GM12878 (cell line): ENCODE measurements at regions not wholly inside any gene's neighbourhood (a gene's known extent, or its start where the extent isn't known, plus 50 kb on each side); places are given as distances from the start of the nearest gene placed in this dataset.

Source experiments
- ATAC-seq: fragments of 200-7000 bp; cut with Tn5 transposase; 3 replicates; pipeline ENCODE4 v1.9.1; 2020; ENCODE audit warnings: mild to moderate bottlenecking, moderate library complexity
- BruUV-seq: library from RNA; stranded (reverse); fragments of 400-500 nt; replicated peaks from 2 replicates; lab custom pipeline; 2021; lab: Mats Ljungman, UMichigan
- CTCF ChIA-PET: fragments of 300-600 bp; sonication (Branson Sonifier 250); formaldehyde crosslinking; extraction: SDS; loops from one replicate; lab custom pipeline; 2021; ENCODE audit warnings: inconsistent platforms; lab: Yijun Ruan, JAX
- POLR2A ChIA-PET: fragments of 350-600 bp; formaldehyde crosslinking; extraction: SDS; loops from one replicate; lab custom pipeline; 2021; ENCODE audit warnings: inconsistent platforms; lab: Charles Lee
- RAD21 ChIA-PET: fragments of 300-600 bp; sonication (Branson Sonifier 250); formaldehyde crosslinking; loops from one replicate; lab custom pipeline; 2023; ENCODE audit warnings: antibody characterized with exemption; ENCODE audit not compliant: unreplicated experiment; lab: Charles Lee
- SMC1A ChIA-PET: fragments of 300-600 bp; sonication (Branson Sonifier 250); formaldehyde crosslinking; loops from one replicate; lab custom pipeline; 2023; ENCODE audit not compliant: unreplicated experiment, uncharacterized antibody; lab: Charles Lee
- DNase-seq: peaks from one replicate; pipeline ENCODE4 v3.0.0-alpha.2; 2011; ENCODE audit warnings: low read depth, low spot score
- FAIRE-seq: peaks from 3 replicates; lab custom pipeline; 2011; peaks lifted over from hg19 to GRCh38; lab: Jason Lieb, UNC
- H2AFZ ChIP-seq: 2 replicates; pipeline ENCODE4 v1.6.0; 2011; ENCODE audit warnings: low read depth, low read length, control low read depth; ENCODE audit not compliant: control insufficient read depth
- H3K27ac ChIP-seq: 2 replicates; pipeline ENCODE4 v1.5.1; 2011; ENCODE audit warnings: control low read depth; ENCODE audit not compliant: control insufficient read depth, insufficient read depth
- H3K27me3 ChIP-seq, 2 experiments: replicated peaks in 1 of 2; 2 replicates each; pipeline versions ENCODE4 v1.6.0 to v1.6.1; 2011; ENCODE audit warnings: low read length in 1 of 2; ENCODE audit not compliant: control insufficient read depth in 2 of 2, insufficient read depth in 2 of 2
- H3K36me3 ChIP-seq, 2 experiments: 2 replicates each; pipeline ENCODE4 v1.5.1; 2011; ENCODE audit warnings: low read length in 1 of 2; ENCODE audit not compliant: control insufficient read depth in 2 of 2, insufficient read depth in 2 of 2
- H3K4me1 ChIP-seq: 2 replicates; pipeline ENCODE4 v1.6.1; 2011; ENCODE audit warnings: mild to moderate bottlenecking, low read length, moderate library complexity, mixed read lengths; ENCODE audit not compliant: control insufficient read depth, insufficient read depth
- H3K4me2 ChIP-seq: 2 replicates; pipeline ENCODE4 v1.6.0; 2011; ENCODE audit warnings: control low read depth; ENCODE audit not compliant: control insufficient read depth, insufficient read depth
- H3K4me3 ChIP-seq: fragments of 200-600 bp; sonication (generic); 2 replicates; pipeline ENCODE4 v1.5.1; 2016
- H3K79me2 ChIP-seq: 2 replicates; pipeline ENCODE4 v1.6.0; 2011; ENCODE audit warnings: low read length; ENCODE audit not compliant: control insufficient read depth, insufficient read depth
- H3K9ac ChIP-seq: 2 replicates; pipeline ENCODE4 v1.8.0; 2011; ENCODE audit warnings: low read length, control low read depth, mixed read lengths; ENCODE audit not compliant: control insufficient read depth, insufficient read depth
- H3K9me3 ChIP-seq: replicated peaks from 3 replicates; pipeline ENCODE4 v1.5.1; 2011; ENCODE audit warnings: mild to moderate bottlenecking, low read length; ENCODE audit not compliant: control insufficient read depth, insufficient read depth
- H4K20me1 ChIP-seq: 2 replicates; pipeline ENCODE4 v1.6.0; 2011; ENCODE audit not compliant: control insufficient read depth, insufficient read depth
- HDAC6 ChIP-seq: fragments of 200-600 bp; sonication (generic); IDR thresholded peaks from one replicate; pipeline ENCODE4 v1.8.0; 2017; ENCODE audit warnings: antibody characterized with exemption; ENCODE audit not compliant: unreplicated experiment
- MYB ChIP-seq: fragments of 150-350 bp; IDR thresholded peaks from 2 replicates; pipeline ENCODE4 v1.6.1; 2014; ENCODE audit warnings: mild to moderate bottlenecking, low read depth, low read length, borderline replicate concordance
- MYC ChIP-seq: IDR thresholded peaks from 2 replicates; pipeline ENCODE4 v1.6.1; 2011; ENCODE audit warnings: mild to moderate bottlenecking, low read length, moderate library complexity, inconsistent platforms; ENCODE audit not compliant: insufficient read depth, insufficient replicate concordance, insufficient read length, severe bottlenecking
- NFXL1 ChIP-seq: fragments of 450-650 bp; IDR thresholded peaks from 2 replicates; pipeline ENCODE4 v1.6.1; 2017; ENCODE audit warnings: antibody characterized with exemption, mild to moderate bottlenecking, borderline replicate concordance
- PAX8 ChIP-seq: fragments of 450-650 bp; IDR thresholded peaks from 2 replicates; pipeline ENCODE4 v1.6.1; 2017; ENCODE audit warnings: mild to moderate bottlenecking, moderate library complexity
- RUNX3 ChIP-seq: IDR thresholded peaks from 2 replicates; pipeline ENCODE4 v1.6.1; 2012; ENCODE audit warnings: low read length, inconsistent platforms
- SMAD1 ChIP-seq: fragments of 450-650 bp; IDR thresholded peaks from 2 replicates; pipeline ENCODE4 v1.6.1; 2018; ENCODE audit warnings: mild to moderate bottlenecking, low read depth; ENCODE audit not compliant: partially characterized antibody
- TCF12 ChIP-seq: IDR thresholded peaks from 2 replicates; pipeline ENCODE4 v1.6.1; 2011; ENCODE audit warnings: low read depth, mild to moderate bottlenecking, low read length
- TCF7 ChIP-seq: IDR thresholded peaks from 2 replicates; pipeline ENCODE4 v1.6.1; 2014; ENCODE audit warnings: antibody characterized with exemption, borderline replicate concordance
- WGBS: methylation state at CpG from one replicate; pipeline ENCODE4 v1.1.6; 2016; ENCODE audit warnings: low lambda C conversion rate; ENCODE audit not compliant: insufficient replicate concordance, insufficient coverage; ENCODE audit errors: missing lambda C conversion rate; 5-methylcytosine and 5-hydroxymethylcytosine counted together
- in situ Hi-C: fragments of 300-500 bp; cut with MboI; formaldehyde crosslinking; loops from 9 replicates; pipeline ENCODE4 v1.14.3; 2018; ENCODE audit warnings: mixed read lengths
- intact Hi-C: fragments of 100-400 bp; cut with micrococcal nuclease; formaldehyde crosslinking; loops from one replicate; pipeline ENCODE4 v1.14.2; 2022; ENCODE audit not compliant: unreplicated experiment
- TF ChIP-seq, protein P1 (sequence below): IDR thresholded peaks from 2 replicates; pipeline ENCODE4 v1.6.1; 2012; ENCODE audit warnings: low read length, inconsistent platforms

DNA sequence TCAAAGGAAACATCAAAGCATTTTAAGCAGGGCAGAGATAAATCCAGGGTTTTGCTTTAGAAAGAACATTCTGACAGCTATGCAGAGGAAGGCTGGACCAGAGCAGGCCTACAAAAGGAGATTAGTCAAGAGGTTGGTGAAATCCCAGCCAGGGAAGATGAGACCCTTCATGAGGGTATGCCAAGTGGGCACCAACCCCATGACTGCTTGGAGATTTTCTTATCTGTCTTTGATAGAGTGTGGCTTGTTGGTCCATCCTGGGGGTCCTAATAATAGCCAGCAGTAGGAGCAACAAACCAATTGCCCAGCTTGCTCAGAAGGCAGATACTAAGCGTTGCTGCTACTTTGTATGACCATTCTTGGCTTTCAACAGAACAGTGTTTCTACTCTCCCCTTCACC is 895.4 kb downstream of the EPHA4 start:
- ChIA-PET POLR2A (no interaction called here), CTCF (interaction anchor here (1.0 to 1.2 kb wide), 2 partner anchors 9 to 425 kb away, joined by 3 to 4 read pairs; no protein-coding TSS in a partner anchor), SMC1A (no interaction called here), RAD21 (no interaction called here)
- intact Hi-C loops, result no loop called here
- no peak overlapping the region for H3K4me3 ChIP-seq
- TF ChIP-seq SMAD1 (no peak), RUNX3 (no peak), TCF12 (no peak), PAX8 (no peak), MYB (no peak), NFXL1 (no peak), MYC (no peak), HDAC6 (no peak), TCF7 (no peak)
- TF ChIP-seq, protein P1, sequence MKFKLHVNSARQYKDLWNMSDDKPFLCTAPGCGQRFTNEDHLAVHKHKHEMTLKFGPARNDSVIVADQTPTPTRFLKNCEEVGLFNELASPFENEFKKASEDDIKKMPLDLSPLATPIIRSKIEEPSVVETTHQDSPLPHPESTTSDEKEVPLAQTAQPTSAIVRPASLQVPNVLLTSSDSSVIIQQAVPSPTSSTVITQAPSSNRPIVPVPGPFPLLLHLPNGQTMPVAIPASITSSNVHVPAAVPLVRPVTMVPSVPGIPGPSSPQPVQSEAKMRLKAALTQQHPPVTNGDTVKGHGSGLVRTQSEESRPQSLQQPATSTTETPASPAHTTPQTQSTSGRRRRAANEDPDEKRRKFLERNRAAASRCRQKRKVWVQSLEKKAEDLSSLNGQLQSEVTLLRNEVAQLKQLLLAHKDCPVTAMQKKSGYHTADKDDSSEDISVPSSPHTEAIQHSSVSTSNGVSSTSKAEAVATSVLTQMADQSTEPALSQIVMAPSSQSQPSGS, result no peak
- no peak for FAIRE-seq
- no peaks in the 10 kb centered on the region for H3K79me2 ChIP-seq
- H3K27ac ChIP-seq, result no peak overlapping the region
- H3K36me3 ChIP-seq, result no peaks in the 10 kb centered on the region
- no peak for ATAC-seq
- WGBS, result 0% methylated on average over 1 of the region's 1 CpG
- H3K4me1 ChIP-seq, result no peaks in the 10 kb centered on the region; the same call in 1 of the 2 replicates
- no peak overlapping the region for H3K4me2 ChIP-seq
- H3K9ac ChIP-seq, result no peak overlapping the region
- H3K9me3 ChIP-seq, result no peaks in the 10 kb centered on the region
- H4K20me1 ChIP-seq, result no peaks in the 10 kb centered on the region
- BruUV-seq, result no TSS peak
- in situ Hi-C loops, result no loop called here
- DNase-seq, result no peak
- no peaks in the 10 kb centered on the region for H3K27me3 ChIP-seq
- no peak overlapping the region for H2AFZ ChIP-seq
